ENCODE measurements at regions not wholly inside any gene's neighbourhood (a gene's known extent, or its start where the extent isn't known, plus 50 kb on each side); places are given as distances from the start of the nearest gene placed in this dataset.

DNA sequence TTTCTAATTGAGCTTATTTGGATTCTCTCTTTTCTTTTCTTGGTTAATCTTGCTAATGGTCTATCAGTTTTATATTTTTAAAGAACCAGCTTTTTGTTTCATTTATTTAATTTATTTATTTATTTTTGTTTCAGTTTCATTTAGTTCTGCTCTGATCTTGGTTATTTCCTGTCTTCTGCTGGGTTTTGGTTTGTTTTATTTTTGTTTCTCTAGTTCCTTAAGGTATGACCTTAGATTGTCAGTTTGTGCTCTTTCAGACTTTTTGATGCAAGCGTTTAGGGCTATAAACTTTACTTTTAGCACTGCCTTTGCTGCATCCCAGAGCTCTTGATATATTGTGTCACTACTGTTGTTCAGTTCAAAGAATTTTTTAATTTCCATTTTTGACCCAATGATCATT, 149.7 kb upstream of the SLC25A13 start:
- DNase-seq (ENCODE audit: low read depth in 1 of 2, low spot score in 1 of 2) (no peak), ATAC-seq (no peak), FAIRE-seq (no peak)
- TF ChIP-seq RAD21 (conservative IDR thresholded peaks at IDR 0.05 in 1 of 2, IDR thresholded peaks at IDR 0.05 in 1 of 2) (no peak), GATA3 (IDR thresholded peaks at IDR 0.05; ENCODE audit: borderline replicate concordance) (no peak), ZC3H11A (IDR thresholded peaks at IDR 0.05) (no peak), SMC3 (IDR thresholded peaks at IDR 0.05) (no peak), JUN (IDR thresholded peaks at IDR 0.05) (no peak)
- TF ChIP-seq, protein P1, sequence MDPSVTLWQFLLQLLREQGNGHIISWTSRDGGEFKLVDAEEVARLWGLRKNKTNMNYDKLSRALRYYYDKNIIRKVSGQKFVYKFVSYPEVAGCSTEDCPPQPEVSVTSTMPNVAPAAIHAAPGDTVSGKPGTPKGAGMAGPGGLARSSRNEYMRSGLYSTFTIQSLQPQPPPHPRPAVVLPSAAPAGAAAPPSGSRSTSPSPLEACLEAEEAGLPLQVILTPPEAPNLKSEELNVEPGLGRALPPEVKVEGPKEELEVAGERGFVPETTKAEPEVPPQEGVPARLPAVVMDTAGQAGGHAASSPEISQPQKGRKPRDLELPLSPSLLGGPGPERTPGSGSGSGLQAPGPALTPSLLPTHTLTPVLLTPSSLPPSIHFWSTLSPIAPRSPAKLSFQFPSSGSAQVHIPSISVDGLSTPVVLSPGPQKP (IDR thresholded peaks at IDR 0.05; ENCODE audit: low read depth, low read length), result no peak
- TF ChIP-seq, protein P2, sequence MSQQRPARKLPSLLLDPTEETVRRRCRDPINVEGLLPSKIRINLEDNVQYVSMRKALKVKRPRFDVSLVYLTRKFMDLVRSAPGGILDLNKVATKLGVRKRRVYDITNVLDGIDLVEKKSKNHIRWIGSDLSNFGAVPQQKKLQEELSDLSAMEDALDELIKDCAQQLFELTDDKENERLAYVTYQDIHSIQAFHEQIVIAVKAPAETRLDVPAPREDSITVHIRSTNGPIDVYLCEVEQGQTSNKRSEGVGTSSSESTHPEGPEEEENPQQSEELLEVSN (IDR thresholded peaks at IDR 0.05; ENCODE audit: borderline replicate concordance, low read depth), result no peak
- TF ChIP-seq, protein P3, sequence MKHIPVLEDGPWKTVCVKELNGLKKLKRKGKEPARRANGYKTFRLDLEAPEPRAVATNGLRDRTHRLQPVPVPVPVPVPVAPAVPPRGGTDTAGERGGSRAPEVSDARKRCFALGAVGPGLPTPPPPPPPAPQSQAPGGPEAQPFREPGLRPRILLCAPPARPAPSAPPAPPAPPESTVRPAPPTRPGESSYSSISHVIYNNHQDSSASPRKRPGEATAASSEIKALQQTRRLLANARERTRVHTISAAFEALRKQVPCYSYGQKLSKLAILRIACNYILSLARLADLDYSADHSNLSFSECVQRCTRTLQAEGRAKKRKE (CRISPR knock-in tag; IDR thresholded peaks at IDR 0.05; ENCODE audit: low read depth), result no peak
- TF ChIP-seq, protein P4, sequence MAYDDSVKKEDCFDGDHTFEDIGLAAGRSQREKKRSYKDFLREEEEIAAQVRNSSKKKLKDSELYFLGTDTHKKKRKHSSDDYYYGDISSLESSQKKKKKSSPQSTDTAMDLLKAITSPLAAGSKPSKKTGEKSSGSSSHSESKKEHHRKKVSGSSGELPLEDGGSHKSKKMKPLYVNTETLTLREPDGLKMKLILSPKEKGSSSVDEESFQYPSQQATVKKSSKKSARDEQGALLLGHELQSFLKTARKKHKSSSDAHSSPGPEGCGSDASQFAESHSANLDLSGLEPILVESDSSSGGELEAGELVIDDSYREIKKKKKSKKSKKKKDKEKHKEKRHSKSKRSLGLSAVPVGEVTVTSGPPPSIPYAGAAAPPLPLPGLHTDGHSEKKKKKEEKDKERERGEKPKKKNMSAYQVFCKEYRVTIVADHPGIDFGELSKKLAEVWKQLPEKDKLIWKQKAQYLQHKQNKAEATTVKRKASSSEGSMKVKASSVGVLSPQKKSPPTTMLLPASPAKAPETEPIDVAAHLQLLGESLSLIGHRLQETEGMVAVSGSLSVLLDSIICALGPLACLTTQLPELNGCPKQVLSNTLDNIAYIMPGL (CRISPR knock-in tag; IDR thresholded peaks at IDR 0.05; ENCODE audit: borderline replicate concordance), result no peak
- Histone ChIP-seq H3K9me3 (no peaks in the 10 kb centered on the region; the same call in 2 of the 3 replicates), H3K4me1 (no peaks in the 10 kb centered on the region), H3K27ac (no peak overlapping the region), H3K4me3 (no peak overlapping the region), H3K4me2 (no peak overlapping the region)
- ChIA-PET POLR2A (no interaction called here), CTCF (no interaction called here)
- WGBS (ENCODE audit: missing lambda C conversion rate), result 36% methylated on average over 1 of the region's 1 CpG

DNA sequence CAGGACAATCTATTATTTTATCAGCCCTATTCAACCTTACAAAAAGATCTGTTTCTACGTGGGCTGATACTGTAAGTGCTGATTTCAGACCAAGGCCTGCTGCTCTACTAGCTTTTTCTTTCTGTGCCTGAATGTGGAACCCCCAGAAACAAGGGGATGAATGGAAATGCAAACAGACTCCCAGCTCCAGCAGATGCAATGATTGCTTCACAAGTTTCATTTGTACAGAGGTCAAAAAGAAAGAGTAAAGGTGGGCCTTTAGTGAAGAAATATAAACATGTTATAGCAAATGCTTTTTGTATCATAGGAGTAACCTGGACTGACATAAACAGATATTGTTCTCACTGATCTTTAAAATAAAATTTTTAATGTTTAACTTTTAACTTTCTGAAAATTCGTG, 130.2 kb upstream of the SLC25A13 start:
- TF ChIP-seq MYC (IDR thresholded peaks at IDR 0.05; ENCODE audit: borderline replicate concordance, low read length), result no peak
- no peak for TF ChIP-seq CEBPB (IDR thresholded peaks at IDR 0.05)
- TF ChIP-seq NR3C1 (IDR thresholded peaks at IDR 0.05), result no peak
- TF ChIP-seq SREBF2 (IDR thresholded peaks at IDR 0.05), result no peak
- no peak for TF ChIP-seq RFX5 (IDR thresholded peaks at IDR 0.05)
- no peak for TF ChIP-seq ZNF302 (CRISPR knock-in tag; IDR thresholded peaks at IDR 0.05)
- no peak for TF ChIP-seq RARB (CRISPR knock-in tag; IDR thresholded peaks at IDR 0.05)
- TF ChIP-seq HEYL (CRISPR knock-in tag; IDR thresholded peaks at IDR 0.05), result no peak
- TF ChIP-seq BHLHE40 (IDR thresholded peaks at IDR 0.05; ENCODE audit: low read depth, low read length), result no peak
- TF ChIP-seq EHF (CRISPR knock-in tag; IDR thresholded peaks at IDR 0.05), result no peak
- POLR2A ChIA-PET, result no interaction called here

DNA sequence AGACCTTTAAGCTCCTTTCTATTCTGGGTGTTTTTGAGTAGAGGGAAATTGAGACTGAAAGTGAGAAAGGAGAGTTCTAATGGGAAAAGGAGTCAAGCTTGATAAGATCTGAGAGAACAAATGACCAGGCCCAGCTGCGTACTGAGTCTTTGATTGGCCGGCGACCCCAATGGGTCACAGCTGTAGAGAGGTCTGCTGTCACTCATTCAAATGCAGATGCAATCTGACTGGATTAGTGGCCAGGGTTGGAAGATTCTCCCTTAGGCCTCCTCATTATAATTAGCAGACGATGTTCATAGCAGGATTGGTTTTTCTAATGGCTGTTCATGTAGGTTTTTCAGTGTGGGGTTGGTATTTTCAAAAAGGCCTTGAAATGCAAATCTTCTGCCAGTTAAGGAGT, 127.2 kb upstream of the SLC25A13 start:
- POLR2A ChIA-PET, result no interaction called here
- DNase-seq (ENCODE audit: low read depth in 1 of 2, low spot score in 1 of 2), result no peak
- CTCF ChIA-PET, result no interaction called here
- TF ChIP-seq ESRRA (IDR thresholded peaks at IDR 0.05; ENCODE audit: borderline replicate concordance, low read length) (no peak), POLR2AphosphoS2 (conservative IDR thresholded peaks at IDR 0.05; ENCODE audit: low read length) (no peak), KDM5A (IDR thresholded peaks at IDR 0.05) (no peak), NFE2L2 (conservative IDR thresholded peaks at IDR 0.05; ENCODE audit: low read length) (no peak), ZFP36 (IDR thresholded peaks at IDR 0.05; ENCODE audit: borderline replicate concordance, partially characterized antibody) (no peak), RCOR1 (IDR thresholded peaks at IDR 0.05; ENCODE audit: low read depth, low read length) (no peak), FOSL2 (IDR thresholded peaks at IDR 0.05) (no peak), FOSL2 (CRISPR knock-in tag; IDR thresholded peaks at IDR 0.05) (no peak)
- TF ChIP-seq, protein P4 (CRISPR knock-in tag; IDR thresholded peaks at IDR 0.05; ENCODE audit: borderline replicate concordance), result no peak
- TF ChIP-seq, protein P5, sequence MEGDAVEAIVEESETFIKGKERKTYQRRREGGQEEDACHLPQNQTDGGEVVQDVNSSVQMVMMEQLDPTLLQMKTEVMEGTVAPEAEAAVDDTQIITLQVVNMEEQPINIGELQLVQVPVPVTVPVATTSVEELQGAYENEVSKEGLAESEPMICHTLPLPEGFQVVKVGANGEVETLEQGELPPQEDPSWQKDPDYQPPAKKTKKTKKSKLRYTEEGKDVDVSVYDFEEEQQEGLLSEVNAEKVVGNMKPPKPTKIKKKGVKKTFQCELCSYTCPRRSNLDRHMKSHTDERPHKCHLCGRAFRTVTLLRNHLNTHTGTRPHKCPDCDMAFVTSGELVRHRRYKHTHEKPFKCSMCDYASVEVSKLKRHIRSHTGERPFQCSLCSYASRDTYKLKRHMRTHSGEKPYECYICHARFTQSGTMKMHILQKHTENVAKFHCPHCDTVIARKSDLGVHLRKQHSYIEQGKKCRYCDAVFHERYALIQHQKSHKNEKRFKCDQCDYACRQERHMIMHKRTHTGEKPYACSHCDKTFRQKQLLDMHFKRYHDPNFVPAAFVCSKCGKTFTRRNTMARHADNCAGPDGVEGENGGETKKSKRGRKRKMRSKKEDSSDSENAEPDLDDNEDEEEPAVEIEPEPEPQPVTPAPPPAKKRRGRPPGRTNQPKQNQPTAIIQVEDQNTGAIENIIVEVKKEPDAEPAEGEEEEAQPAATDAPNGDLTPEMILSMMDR (IDR thresholded peaks at IDR 0.05), result no peak
- 52% methylated on average over 4 of the region's 4 CpGs for WGBS (ENCODE audit: missing lambda C conversion rate)
- no peak for ATAC-seq
- Histone ChIP-seq H3K27ac (no peak overlapping the region), H3K4me1 (no peaks in the 10 kb centered on the region), H3K4me3 (no peak overlapping the region), H3K4me2 (no peak overlapping the region), H3K9me3 (no peaks in the 10 kb centered on the region)
- no peak for FAIRE-seq

More for the DNA sequence above, 130.2 kb upstream of the SLC25A13 start:
- Histone ChIP-seq H3K4me2 (no peak overlapping the region), H3K27ac (no peak overlapping the region), H3K4me3 (no peak overlapping the region), H3K4me1 (no peaks in the 10 kb centered on the region), H3K9me3 (no peaks in the 10 kb centered on the region)
- CTCF ChIA-PET, result interaction anchor here (0.6 to 1.0 kb wide), 2 partner anchors 37 to 203 kb away, joined by 3 to 6 read pairs; no protein-coding TSS in a partner anchor
- 0% methylated on average over 2 of the region's 2 CpGs for WGBS (ENCODE audit: missing lambda C conversion rate)
- no peak for DNase-seq (ENCODE audit: low read depth in 1 of 2, low spot score in 1 of 2)
- no peak for ATAC-seq
- no peak for FAIRE-seq

All from A549 (cell line).